Right atrium auricular region (tissue), 2 donors: ENCODE measurements at regions not wholly inside any gene's neighbourhood (a gene's known extent, or its start where the extent isn't known, plus 50 kb on each side); places are given as distances from the start of the nearest gene placed in this dataset.

ENCODE experiments used
- DNase-seq: peaks from one replicate; pipeline ENCODE4 v3.0.0-alpha.2; 2019; ENCODE audit warnings: low spot score
- H3K27ac ChIP-seq, 2 donors: fragments of 200-600 bp; sonication (generic); 1 replicate in 1 of 2; 2 replicates in 1 of 2; pipeline ENCODE4 v1.5.1; 2016 to 2019
- H3K27me3 ChIP-seq, 2 donors: fragments of 200-600 bp; sonication (generic); one replicate each; pipeline versions ENCODE4 v1.5.1 to v1.6.0; 2017 to 2019
- H3K36me3 ChIP-seq: fragments of 200-600 bp; sonication (generic); one replicate; pipeline ENCODE4 v1.5.1; 2016
- H3K4me1 ChIP-seq, 2 donors: fragments of 200-600 bp; sonication (generic); one replicate each; pipeline versions ENCODE4 v1.5.1 to v1.6.0; 2017 to 2019
- H3K4me3 ChIP-seq, 2 donors: fragments of 200-600 bp; sonication (generic); 1 replicate in 1 of 2; 2 replicates in 1 of 2; pipeline ENCODE4 v1.5.1; 2017 to 2019; ENCODE audit warnings: mild to moderate bottlenecking in 1 of 2, moderate library complexity in 1 of 2
- H3K9me3 ChIP-seq, 2 donors: fragments of 200-600 bp; sonication (generic); one replicate each; pipeline ENCODE4 v1.5.1; 2019
- TF ChIP-seq, protein P1 (sequence below), 2 donors: fragments of 200-600 bp; sonication (generic); IDR thresholded peaks; one replicate each; pipeline ENCODE4 v1.5.1; 2019; ENCODE audit warnings: antibody characterized with exemption in 2 of 2

DNA sequence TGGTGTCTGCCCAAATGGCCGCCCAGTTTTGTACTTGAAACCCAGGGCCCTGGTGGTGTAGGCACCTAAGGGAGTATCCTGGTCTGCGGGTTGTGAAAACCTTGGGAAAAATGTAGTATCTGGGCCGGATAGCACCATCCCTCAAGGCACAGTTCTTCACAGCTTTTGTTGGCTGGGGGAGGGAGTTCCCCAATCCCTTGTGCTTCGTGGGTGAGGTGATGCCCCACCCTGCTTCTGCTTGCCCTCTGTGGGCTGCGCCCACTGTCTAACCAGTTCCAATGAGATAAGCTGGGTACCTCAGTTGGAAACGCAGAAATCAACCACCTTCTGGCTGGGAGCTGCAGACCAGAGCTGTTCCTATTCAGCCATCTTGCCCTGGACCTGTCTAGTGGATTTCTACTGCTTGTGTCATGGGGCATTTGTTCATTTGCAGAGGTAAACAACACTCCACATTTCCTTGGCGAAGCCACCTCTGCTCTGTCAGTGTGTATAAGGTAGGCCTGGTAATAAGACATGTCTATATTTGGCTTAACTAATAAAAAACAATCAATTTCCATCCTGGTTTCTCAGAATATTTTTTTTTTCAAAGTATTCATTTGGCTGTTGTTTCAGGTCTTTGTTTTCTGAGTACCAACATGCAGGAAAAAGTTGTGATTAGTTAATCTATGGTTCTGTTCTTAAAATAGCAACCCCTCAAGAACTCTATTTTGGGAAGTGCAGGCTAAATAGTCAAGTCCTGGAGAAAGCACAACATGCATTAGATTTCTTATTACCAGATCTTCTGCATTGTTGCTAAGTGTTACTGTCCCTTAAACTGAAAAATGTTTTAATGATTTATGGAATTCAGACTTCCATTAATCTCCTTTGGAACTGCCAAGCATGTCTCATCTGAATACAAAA is 304.3 kb downstream of the ZIC1 start:
- no peaks in the 10 kb centered on the region for H3K27me3 ChIP-seq
- no peak for DNase-seq
- H3K9me3 ChIP-seq = no peaks in the 10 kb centered on the region
- H3K36me3 ChIP-seq = no peaks in the 10 kb centered on the region
- peak overlapping the region; percentile 54 to 63 for H3K27ac ChIP-seq
- TF ChIP-seq, protein P1, sequence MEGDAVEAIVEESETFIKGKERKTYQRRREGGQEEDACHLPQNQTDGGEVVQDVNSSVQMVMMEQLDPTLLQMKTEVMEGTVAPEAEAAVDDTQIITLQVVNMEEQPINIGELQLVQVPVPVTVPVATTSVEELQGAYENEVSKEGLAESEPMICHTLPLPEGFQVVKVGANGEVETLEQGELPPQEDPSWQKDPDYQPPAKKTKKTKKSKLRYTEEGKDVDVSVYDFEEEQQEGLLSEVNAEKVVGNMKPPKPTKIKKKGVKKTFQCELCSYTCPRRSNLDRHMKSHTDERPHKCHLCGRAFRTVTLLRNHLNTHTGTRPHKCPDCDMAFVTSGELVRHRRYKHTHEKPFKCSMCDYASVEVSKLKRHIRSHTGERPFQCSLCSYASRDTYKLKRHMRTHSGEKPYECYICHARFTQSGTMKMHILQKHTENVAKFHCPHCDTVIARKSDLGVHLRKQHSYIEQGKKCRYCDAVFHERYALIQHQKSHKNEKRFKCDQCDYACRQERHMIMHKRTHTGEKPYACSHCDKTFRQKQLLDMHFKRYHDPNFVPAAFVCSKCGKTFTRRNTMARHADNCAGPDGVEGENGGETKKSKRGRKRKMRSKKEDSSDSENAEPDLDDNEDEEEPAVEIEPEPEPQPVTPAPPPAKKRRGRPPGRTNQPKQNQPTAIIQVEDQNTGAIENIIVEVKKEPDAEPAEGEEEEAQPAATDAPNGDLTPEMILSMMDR (IDR thresholded peaks at IDR 0.05) = no peak
- H3K4me3 ChIP-seq = no peak overlapping the region
- H3K4me1 ChIP-seq = peaks cover 0 to 10% of the 10 kb centered on the region in 2 donors

DNA sequence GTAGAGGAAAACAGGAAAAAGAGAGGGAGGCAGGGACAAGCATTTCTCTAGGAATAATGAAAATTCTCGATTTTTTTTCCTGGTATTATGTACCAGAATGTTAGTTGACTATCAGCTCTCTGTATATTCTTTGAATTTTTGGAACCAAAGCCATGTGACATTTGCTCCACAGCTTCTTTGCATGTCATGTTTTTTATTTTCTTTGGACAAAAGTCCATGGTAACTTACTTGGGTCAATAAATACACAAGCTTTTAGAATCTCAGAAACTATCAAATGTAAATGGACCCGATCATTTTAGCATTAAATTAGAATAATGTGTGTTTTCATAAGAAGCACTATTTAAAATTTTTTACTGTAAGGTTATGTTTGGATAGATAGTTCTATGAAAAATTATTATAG is 320.5 kb downstream of the ZIC1 start:
- H3K36me3 ChIP-seq = no peaks in the 10 kb centered on the region
- H3K4me1 ChIP-seq = peaks cover 0 to 5% of the 10 kb centered on the region in 2 donors
- H3K9me3 ChIP-seq = no peaks in the 10 kb centered on the region
- no peak overlapping the region for H3K27ac ChIP-seq
- H3K27me3 ChIP-seq = no peaks in the 10 kb centered on the region
- no peak overlapping the region for H3K4me3 ChIP-seq
- DNase-seq = no peak
- TF ChIP-seq, protein P1 (IDR thresholded peaks at IDR 0.05) = no peak

DNA sequence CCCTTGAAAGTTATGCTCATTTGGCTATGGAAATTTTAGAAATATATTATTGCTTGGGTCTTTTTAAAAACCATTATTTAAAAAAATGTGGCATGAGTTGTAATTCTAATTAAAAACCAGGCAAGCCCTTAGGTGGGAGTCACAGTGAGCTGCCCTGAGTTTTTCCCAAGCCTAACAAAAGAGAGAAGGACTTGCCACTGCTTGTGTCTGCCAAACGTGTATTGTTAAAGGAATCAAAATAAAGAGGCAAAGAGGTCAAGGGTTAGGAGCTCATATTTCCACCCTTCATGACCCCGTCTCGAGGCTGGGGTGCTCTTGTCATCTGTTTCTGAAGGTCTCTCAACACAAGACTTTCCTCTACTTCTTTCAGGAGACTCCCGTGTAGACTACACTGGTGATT is 321.1 kb downstream of the ZIC1 start:
- Histone ChIP-seq H3K27me3 (no peaks in the 10 kb centered on the region), H3K36me3 (no peaks in the 10 kb centered on the region), H3K27ac (no peak overlapping the region), H3K9me3 (no peaks in the 10 kb centered on the region), H3K4me3 (no peak overlapping the region), H3K4me1 (peaks cover 0 to 5% of the 10 kb centered on the region in 2 donors)
- TF ChIP-seq, protein P1 (IDR thresholded peaks at IDR 0.05) = no peak
- DNase-seq = no peak

DNA sequence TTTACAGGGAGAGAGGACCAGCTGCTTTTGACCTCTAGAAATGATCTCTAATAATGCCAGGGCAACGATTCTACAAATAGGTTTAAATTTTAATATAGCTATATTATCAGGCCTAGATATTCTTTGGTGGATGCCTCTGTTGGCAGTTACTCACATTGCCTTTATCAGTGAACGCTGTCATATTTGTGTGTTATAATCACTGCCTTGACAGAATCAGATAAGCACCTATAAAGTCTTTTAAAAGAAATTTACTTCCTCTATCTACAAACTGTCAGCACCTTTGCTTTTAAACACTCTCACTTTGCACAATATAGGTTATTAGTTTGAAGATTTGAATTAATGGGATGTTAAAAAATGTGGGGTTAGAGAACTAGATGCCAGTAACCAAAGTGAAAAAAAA is 324.1 kb downstream of the ZIC1 start:
- H3K27ac ChIP-seq = peak overlapping the region in 1 of 2 donors; percentile 17
- TF ChIP-seq, protein P1 (IDR thresholded peaks at IDR 0.05) = no peak

DNA sequence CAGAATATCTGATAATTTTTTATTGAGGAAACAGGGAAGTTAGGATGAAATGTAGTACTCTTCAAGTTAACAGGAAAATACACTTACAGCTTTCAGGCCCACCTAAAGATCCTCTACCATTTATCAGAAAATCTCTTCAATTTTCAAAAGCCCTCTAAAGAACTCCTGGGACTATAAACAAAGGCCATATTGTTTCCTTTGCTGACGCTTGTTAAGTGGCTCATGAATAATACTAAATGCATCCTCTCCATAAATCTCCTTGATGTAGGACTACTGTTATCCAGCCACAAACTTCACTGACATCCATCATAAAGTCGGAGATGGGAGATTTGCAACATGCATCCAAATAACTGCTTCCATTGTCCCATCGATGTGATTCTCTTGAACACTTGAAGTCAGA is 326.5 kb downstream of the ZIC1 start:
- Histone ChIP-seq H3K4me1 (peaks cover 0 to 5% of the 10 kb centered on the region in 2 donors), H3K27ac (no peak overlapping the region), H3K27me3 (no peaks in the 10 kb centered on the region), H3K4me3 (no peak overlapping the region), H3K36me3 (no peaks in the 10 kb centered on the region), H3K9me3 (no peaks in the 10 kb centered on the region)
- TF ChIP-seq, protein P1 (IDR thresholded peaks at IDR 0.05) = no peak
- no peak for DNase-seq

More for the DNA sequence above, 324.1 kb downstream of the ZIC1 start:
- no peak for DNase-seq
- Histone ChIP-seq H3K4me1 (peaks cover 0 to 5% of the 10 kb centered on the region in 2 donors), H3K27me3 (no peaks in the 10 kb centered on the region), H3K9me3 (no peaks in the 10 kb centered on the region), H3K36me3 (no peaks in the 10 kb centered on the region), H3K4me3 (no peak overlapping the region)
